Renal cortex interstitium (tissue), 11 donors: ENCODE measurements at regions not wholly inside any gene's neighbourhood (a gene's known extent, or its start where the extent isn't known, plus 50 kb on each side); places are given as distances from the start of the nearest gene placed in this dataset.
"Not testable (repeated sequence)": the region's sequence is repeated elsewhere in the genome, so short reads cannot be mapped to it uniquely, and the experiment has no call there.

Experiments
- DNase-seq, 11 donors: peaks; one replicate each; pipeline ENCODE4 v3.0.0-alpha.2; 2013; ENCODE audit warnings: low read depth in 9 of 11, low spot score in 4 of 11; ENCODE audit errors: extremely low read depth in 1 of 11

- no peak for DNase-seq
These were observed 635.3 kb upstream of the MARCKS start for GRCh38 chr6:113221850-113222249.

GRCh38 chr6:113246186-113246585 lies 611.0 kb upstream of the MARCKS start:
- no peak for DNase-seq

DNA sequence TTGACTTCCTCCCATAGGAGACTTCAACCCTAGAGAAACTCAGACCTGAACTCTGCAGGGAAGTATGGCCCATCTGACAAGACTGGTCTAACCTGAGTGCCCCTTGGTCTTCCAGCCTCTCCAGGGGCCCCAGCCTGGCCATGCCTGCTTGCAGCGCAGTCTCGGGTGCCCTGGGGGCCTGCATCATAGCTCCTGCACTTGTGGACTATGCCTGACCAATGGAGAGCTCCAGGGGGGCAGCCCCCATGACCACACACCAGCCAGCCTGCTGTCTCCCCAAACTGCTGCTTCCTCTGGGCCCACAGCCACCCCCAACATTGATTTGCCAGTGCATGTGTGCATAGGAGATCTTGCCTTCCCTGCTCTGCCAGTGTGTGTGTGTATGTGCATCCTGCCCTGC lies 608.6 kb upstream of the MARCKS start:
- DNase-seq, result no peak

GRCh38 chr6:113254194-113254593 lies 603.0 kb upstream of the MARCKS start:
- DNase-seq, result not testable (repeated sequence)

- no peak for DNase-seq
These were observed 598.4 kb upstream of the MARCKS start for GRCh38 chr6:113258771-113259170.

DNA sequence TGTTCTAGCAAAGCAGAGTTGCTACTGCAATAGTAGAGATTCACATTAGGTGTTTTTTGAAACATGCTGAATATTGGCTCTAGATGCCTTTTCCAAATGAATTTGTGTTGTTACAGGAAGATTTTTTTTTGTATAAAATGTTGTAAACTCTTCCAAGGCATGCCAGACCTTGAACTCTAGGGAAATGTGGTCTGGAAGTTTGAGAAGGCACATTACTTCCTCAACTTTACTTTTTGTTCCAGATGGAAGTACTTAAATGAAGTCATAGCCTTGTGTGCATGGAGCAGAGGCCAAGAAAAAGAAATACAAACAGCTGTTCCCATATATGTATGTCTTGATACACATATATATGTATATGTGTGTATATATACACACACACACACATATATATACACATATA lies 585.7 kb upstream of the MARCKS start:
- no peak for DNase-seq

DNA sequence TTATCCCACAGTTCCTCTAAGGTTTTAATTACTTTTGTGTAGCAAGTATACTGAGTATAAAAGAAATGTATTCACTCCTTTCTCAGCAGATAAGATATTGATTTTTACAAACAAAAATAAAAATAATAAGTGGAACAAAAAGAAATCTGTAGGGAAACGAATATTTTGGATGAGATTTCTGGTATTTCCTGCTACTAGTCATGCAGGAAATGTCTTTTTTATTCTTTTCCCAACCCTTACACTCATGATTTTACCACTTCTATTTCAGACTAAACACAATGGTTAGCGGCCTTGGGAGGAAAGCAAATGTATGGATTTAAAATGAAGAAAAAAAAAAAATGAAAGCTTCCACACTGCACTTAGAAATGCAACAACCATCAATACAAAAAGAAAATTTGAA lies 580.5 kb upstream of the MARCKS start:
- no peak for DNase-seq

DNA sequence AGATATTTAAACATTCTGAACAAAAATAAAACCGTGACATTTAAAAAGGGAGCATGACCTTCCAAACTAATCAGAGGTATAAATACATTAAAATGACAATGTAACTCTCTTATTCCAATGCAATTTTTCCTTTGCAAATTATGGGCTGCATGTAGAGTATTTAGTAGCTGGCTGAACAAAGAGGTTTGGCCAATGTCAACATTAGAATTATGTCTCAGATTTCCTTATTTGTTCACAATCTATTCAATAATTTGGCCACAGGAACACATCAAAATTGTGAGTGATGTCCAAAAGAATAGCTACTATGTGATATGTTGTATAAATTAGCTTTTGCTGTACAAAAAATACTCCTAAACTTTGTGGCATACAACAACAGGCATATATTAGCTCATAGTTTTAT lies 580.0 kb upstream of the MARCKS start:
- no peak for DNase-seq

DNA sequence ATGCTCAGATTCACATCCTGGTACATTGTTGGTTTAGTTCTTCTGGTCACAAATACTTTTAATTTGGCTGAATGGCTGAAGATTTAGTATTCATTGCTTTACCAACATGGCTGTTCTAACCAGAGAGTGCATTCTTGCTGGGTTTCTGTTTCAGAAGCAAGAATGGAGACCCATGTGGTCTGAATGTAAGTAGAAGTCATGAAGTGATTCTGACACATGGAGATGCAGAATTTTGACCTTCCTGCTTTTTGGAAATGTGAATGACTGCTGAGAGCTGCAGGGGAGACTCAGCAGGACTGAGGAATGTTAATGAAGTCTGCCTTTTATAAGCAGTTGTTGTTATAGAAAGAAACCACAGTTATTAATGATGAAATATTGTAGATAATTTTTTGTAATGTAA lies 576.1 kb upstream of the MARCKS start:
- no peak for DNase-seq

DNA sequence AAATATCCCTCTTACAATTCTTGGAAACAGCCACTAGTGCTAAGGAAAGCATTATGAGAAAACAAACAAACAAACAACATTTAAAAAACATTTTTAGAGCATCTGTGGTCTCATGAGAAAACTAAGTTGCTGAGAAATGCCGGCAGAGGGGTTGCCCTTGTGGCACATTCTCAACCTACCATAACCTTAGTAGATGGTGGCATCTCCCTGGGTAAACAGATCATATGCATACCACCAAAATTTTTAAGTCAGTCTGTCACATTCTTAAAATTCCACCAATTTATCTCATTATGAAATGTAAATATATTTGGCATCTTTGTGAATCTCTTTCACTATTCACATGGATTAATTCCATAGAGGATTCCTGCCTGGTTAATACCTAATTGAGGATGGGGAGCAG lies 575.7 kb upstream of the MARCKS start:
- DNase-seq, result no peak

DNA sequence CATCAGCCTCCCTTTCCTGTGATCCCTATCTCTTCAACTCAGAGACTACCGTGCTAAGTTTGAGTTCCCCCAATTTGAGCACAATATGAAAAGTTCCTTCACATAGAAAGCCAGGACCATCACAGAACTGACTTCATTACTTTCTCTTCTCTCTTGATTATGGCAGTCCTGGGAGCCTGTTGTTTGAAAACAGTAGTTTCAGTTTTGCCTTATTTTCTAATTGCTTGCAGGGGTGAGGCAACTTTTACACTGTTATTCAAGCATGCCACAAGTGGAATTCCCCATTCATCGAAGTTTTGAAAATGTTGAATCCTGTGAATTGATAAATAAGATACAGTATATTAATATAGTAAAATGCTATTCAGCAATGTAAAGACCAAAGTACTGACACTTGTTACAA lies 569.7 kb upstream of the MARCKS start:
- DNase-seq, result no peak

GRCh38 chr6:113288409-113288808 lies 568.7 kb upstream of the MARCKS start:
- DNase-seq, result no peak

GRCh38 chr6:113289166-113289565 lies 568.0 kb upstream of the MARCKS start:
- DNase-seq, result no peak

GRCh38 chr6:113290684-113291083 lies 566.5 kb upstream of the MARCKS start:
- no peak for DNase-seq

DNA sequence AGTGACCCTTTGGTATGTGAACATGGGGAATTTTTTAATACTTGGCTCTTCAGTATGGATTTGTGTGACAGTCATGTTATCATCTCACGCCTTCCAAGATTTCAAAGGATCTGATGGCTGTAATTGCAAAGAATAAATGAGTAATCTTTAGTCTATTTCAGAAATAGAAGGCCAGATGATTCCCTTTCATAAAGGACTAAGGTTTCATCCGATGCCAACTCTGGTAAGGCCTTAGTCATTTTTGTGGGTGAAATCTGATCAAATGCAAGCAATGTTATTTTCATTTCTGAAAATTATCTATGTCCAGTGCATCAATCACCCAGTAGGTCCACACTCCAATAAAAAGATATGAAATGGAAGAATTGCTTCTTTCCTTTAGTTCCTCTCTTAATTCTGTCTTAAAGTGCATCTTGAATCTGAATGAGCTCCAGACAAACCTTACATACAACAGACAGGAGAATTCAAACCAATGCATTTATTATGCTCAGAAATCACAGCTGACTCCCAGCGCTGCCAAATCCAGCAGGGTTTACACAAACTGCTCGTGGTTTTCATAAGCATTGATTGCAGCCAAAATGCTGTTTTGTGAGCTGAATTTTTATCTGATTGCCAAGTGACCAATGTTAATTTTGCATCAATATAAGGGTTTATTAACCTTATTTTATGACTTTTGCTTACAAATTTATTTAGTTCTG lies 565.2 kb upstream of the MARCKS start:
- DNase-seq, result no peak

DNA sequence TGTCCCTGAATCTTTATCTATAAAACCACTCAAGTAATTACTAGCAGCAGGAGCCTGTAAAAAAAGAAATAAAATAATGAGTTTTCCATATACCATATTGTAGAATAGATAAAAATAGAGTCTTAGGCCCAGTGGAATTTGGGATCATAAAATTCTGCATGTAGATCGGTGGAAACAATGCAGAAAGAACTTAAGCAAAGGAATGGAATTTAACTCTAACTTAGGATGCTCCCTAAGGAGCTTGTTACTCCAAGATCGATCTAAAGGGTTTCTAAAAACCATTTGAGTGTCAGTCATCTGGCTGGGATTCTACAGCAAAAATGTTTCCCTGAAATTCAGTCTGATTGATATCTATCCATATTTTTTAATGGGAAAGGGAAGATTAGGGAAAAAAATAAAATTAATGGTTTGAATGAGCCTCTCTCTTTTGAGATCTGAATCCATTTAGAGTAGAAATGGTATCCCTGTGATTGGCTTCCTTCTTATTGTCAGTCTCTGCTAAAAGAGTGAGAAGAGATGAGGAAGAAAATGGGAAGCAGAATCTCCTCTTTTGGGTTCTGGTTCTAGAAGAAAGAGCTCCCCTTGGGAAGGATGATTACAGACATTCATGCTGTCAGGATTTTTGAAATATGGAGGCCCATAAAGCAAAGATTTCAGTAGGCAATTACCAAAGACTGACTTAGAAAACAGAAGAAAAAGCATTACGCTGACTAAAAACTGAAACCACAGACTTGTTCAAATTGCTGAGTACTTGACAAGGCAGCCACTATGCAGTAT lies 564.3 kb upstream of the MARCKS start:
- no peak for DNase-seq

GRCh38 chr6:113293423-113293740 lies 563.8 kb upstream of the MARCKS start:
- no peak for DNase-seq

DNA sequence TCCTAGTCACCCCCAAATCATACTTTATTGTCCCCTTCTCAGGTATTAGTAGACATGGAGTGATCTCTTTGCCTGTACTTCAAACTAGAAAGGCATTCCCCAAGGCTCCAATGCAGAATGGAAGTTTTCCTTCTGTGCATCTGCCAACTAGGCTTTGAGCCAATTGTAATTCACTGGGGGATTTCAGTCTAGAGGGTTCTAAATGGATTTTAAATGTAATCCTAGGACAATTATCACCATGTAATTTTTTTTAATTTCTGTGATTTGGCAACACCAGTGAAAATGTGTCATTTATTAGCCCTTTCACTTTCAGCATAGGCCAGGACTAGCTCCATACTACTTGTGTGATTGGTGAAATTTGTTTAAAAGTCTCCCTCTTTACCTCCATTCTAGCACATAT lies 557.6 kb upstream of the MARCKS start:
- DNase-seq, result no peak

DNA sequence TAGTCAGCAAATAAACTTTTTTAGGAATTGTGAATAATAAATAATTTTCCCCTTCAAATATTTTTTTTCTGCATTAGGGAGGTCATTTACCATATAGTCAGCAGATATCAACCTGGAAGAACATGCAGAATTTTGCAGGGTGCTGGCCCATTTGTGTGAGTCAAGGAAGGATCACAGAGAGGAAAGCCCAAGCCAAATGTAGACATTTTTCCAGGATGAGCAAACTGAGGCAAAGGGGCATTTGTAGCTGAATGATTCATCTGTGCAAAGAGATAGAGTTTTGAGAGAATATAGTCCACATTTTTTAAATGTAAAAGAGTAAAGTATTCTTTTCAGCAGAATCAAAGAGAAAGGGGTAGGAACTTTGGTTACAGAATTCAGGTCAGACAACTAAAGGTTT lies 555.5 kb upstream of the MARCKS start:
- no peak for DNase-seq

DNA sequence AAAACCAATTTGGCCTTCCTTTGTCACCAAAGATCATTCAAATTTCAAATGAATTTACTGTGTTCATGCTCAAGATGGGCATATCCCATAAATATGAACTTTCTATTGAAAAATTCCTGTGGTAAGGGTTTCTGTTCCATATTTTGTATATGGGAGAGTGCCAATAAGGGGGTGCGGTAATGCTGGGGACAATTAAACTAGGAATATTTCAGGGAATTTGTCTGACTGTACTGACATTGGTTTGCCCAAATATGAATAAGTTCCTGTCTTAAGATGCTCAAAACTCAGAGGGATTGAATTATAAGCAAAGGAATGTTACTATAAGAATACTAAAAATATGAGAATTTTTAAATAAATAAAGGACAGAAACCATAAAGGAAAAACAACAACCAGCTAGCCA lies 553.0 kb upstream of the MARCKS start:
- DNase-seq, result no peak

DNA sequence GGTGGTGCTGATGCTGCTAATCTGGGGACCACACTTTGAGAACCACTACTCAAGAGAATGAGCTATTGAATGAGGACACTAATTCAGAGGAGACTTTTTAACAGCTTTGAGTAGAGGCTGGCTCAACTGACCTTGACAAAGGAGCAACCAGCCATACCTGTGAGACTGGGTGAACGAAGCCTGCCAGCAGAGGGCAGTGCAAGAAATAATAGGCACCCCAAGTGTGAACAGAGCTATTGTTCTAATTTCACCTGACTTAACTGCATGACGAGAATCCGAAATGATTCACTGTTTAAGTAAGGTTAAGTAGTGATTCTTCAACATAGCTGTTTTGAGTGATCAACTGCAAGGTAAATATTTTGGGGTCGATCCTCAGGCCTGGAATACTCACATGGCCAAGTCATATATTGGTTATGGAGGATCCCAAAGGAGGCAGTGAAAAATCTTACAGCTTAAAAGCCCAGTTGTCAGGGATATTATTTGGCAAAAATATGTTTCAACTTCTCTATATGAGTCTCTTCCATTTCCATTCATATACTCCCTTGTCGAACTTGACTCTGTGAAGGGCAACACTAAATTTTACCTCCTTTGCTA lies 550.5 kb upstream of the MARCKS start:
- DNase-seq, result peak in 4 of 11 donors; percentile 12 to 29 (median 22)
